Ovary (tissue), 7 donors: ENCODE measurements at regions not wholly inside any gene's neighbourhood (a gene's known extent, or its start where the extent isn't known, plus 50 kb on each side); places are given as distances from the start of the nearest gene placed in this dataset.

Experiments used
- DNase-seq, 5 donors: peaks; one replicate each; pipeline ENCODE4 v3.0.0-alpha.2; 2019 to 2020
- H3K27ac ChIP-seq, 2 donors: fragments of 200-600 bp; one replicate each; pipeline versions ENCODE4 v1.5.1 to v1.8.0; 2019 to 2022
- H3K27me3 ChIP-seq: fragments of 200-600 bp; one replicate; pipeline ENCODE4 v1.8.0; 2022
- H3K36me3 ChIP-seq: fragments of 200-600 bp; sonication (generic); one replicate; pipeline ENCODE4 v1.5.1; 2019
- H3K4me1 ChIP-seq: one replicate; pipeline ENCODE4 v1.8.1; 2013; ENCODE audit warnings: mild to moderate bottlenecking, moderate library complexity; ENCODE audit not compliant: insufficient read depth
- H3K4me3 ChIP-seq: fragments of 200-600 bp; sonication (generic); one replicate; pipeline ENCODE4 v1.5.1; 2017
- H3K9me3 ChIP-seq, 2 donors: fragments of 200-600 bp in 1 of 2; sonication (generic) in 1 of 2; one replicate each; pipeline versions ENCODE4 v1.5.1 to v1.8.1; 2013 to 2019; ENCODE audit warnings: mild to moderate bottlenecking in 1 of 2, moderate library complexity in 1 of 2
- CTCF ChIP-seq, 3 donors: fragments of 450-650 bp in 2 of 3; fragments of 200-600 bp in 1 of 3; IDR thresholded peaks; one replicate each; pipeline versions ENCODE4 v1.5.1 to v1.8.0; 2016 to 2022; ENCODE audit warnings: antibody characterized with exemption in 3 of 3, mild to moderate bottlenecking in 1 of 3
- EP300 ChIP-seq: sonication (generic); formaldehyde crosslinking; IDR thresholded peaks from one replicate; pipeline ENCODE4 v1.6.1; 2017; ENCODE audit warnings: antibody characterized with exemption
- POLR2A ChIP-seq: fragments of 450-650 bp; IDR thresholded peaks from one replicate; pipeline ENCODE4 v1.6.1; 2017; ENCODE audit warnings: antibody characterized with exemption, mild to moderate bottlenecking, moderate library complexity
- WGBS, 3 donors: extraction: QIAGEN DNeasy Blood & Tissue Kit in 1 of 3; methylation state at CpG; one replicate each; pipeline versions ENCODE4 v1.1.5 to v1.1.7; 2013 to 2017; 5-methylcytosine and 5-hydroxymethylcytosine counted together
- intact Hi-C, 4 donors: fragments of 100-400 bp; cut with DNase I; formaldehyde crosslinking; loops; one replicate each; pipeline versions ENCODE4 v1.11.0 to v1.15.1; 2022 to 2023
- donor health status: DM: no; HTN: no; CAD: no; lungs with moderate emphysema.
- donor health status: DM: no; HTN: no; CAD: no.
- donor health status: Bipolar disorder and iron deficiency.
- donor health status: DM: no; HTN: no; CAD: no.
- donor health status: DM: yes; HTN: yes; CAD: no.

DNA sequence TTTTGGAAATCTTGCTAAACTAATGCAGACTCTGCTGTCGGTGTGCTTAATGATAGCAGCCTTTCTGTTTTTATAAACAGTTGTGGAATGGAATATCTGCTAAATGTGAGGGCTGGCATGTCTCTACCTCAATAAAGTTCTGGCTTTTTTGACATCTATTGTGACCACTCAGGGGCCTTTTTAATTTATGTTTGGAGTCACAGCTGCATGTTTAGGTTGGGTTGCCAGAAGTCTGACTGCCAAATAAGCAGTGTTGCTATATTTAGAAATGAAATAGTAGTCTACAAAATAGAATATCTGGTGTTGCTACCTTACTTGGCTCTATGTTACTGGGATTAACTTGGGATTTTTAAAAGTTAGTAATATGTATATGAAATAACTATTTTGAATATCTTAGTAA lies 125.1 kb upstream of the LOC128125822 start:
- TF ChIP-seq POLR2A (no peak), EP300 (no peak), CTCF (IDR thresholded peaks at IDR 0.05) (no peak)
- Histone ChIP-seq H3K4me3 (no peak overlapping the region), H3K4me1 (no peaks in the 10 kb centered on the region), H3K27me3 (no peaks in the 10 kb centered on the region), H3K9me3 (no peaks in the 10 kb centered on the region), H3K36me3 (no peaks in the 10 kb centered on the region), H3K27ac (no peak overlapping the region)
- intact Hi-C loops: no loop called here
- DNase-seq: no peak
- WGBS, 3 donors: 4 to 13% (median 11%) methylated on average over 1 of the region's 1 CpG

- no peak for DNase-seq
- Histone ChIP-seq H3K27ac (no peak overlapping the region), H3K9me3 (no peaks in the 10 kb centered on the region), H3K27me3 (no peaks in the 10 kb centered on the region), H3K36me3 (no peaks in the 10 kb centered on the region), H3K4me1 (no peaks in the 10 kb centered on the region), H3K4me3 (no peak overlapping the region)
- WGBS, 3 donors: 13 to 24% (median 13%) methylated on average over 5 of the region's 5 CpGs
- no peak for TF ChIP-seq POLR2A
- TF ChIP-seq CTCF (IDR thresholded peaks at IDR 0.05): no peak
- TF ChIP-seq EP300: no peak
- intact Hi-C loops: no loop called here
Observed at GRCh38 chr6:63448229-63448628, 124.1 kb upstream of the LOC128125822 start.

GRCh38 chr6:63449714-63450113 lies 122.6 kb upstream of the LOC128125822 start:
- 57 to 70% (median 62%) methylated on average over 2 of the region's 2 CpGs for WGBS, 3 donors
- H3K27ac ChIP-seq: no peak overlapping the region
- TF ChIP-seq POLR2A (no peak), EP300 (no peak), CTCF (IDR thresholded peaks at IDR 0.05) (no peak)

GRCh38 chr6:63451238-63451637 lies 121.0 kb upstream of the LOC128125822 start:
- Histone ChIP-seq H3K27ac (no peak overlapping the region), H3K4me3 (no peak overlapping the region), H3K9me3 (no peaks in the 10 kb centered on the region), H3K27me3 (no peaks in the 10 kb centered on the region), H3K36me3 (no peaks in the 10 kb centered on the region), H3K4me1 (no peaks in the 10 kb centered on the region)
- DNase-seq: no peak
- TF ChIP-seq POLR2A: no peak
- TF ChIP-seq EP300: no peak
- TF ChIP-seq CTCF (IDR thresholded peaks at IDR 0.05): no peak
- intact Hi-C loops: no loop called here

More at GRCh38 chr6:63449714-63450113, 122.6 kb upstream of the LOC128125822 start:
- Histone ChIP-seq H3K27me3 (no peaks in the 10 kb centered on the region), H3K9me3 (no peaks in the 10 kb centered on the region), H3K4me1 (no peaks in the 10 kb centered on the region), H3K36me3 (no peaks in the 10 kb centered on the region), H3K4me3 (no peak overlapping the region)
- DNase-seq: no peak
- intact Hi-C loops: no loop called here

- Histone ChIP-seq H3K9me3 (no peaks in the 10 kb centered on the region), H3K36me3 (no peaks in the 10 kb centered on the region), H3K4me3 (no peak overlapping the region), H3K27ac (no peak overlapping the region), H3K4me1 (no peaks in the 10 kb centered on the region), H3K27me3 (no peaks in the 10 kb centered on the region)
- intact Hi-C loops: no loop called here
- 80 to 86% (median 81%) methylated on average over 4 of the region's 4 CpGs for WGBS, 3 donors
- no peak for DNase-seq
- TF ChIP-seq POLR2A: no peak
- TF ChIP-seq EP300: no peak
Observed at GRCh38 chr6:63452125-63452524, 120.2 kb upstream of the LOC128125822 start.
